SU-DHL-6 (cell line): ENCODE measurements at regions not wholly inside any gene's neighbourhood (a gene's known extent, or its start where the extent isn't known, plus 50 kb on each side); places are given as distances from the start of the nearest gene placed in this dataset.
"Not testable (repeated sequence)": the region's sequence is repeated elsewhere in the genome, so short reads cannot be mapped to it uniquely, and the experiment has no call there.

Experiments used
- H2AFZ ChIP-seq: fragments of 200-600 bp; sonication (generic); 2 replicates; pipeline ENCODE4 v1.6.1; 2014; ENCODE audit warnings: low read depth, mild to moderate bottlenecking, moderate library complexity, mixed read lengths, antibody characterized with exemption, low read length; ENCODE audit not compliant: severe bottlenecking
- H3F3A ChIP-seq: fragments of 200-600 bp; shearing (Covaris generic); 2 replicates; pipeline ENCODE4 v1.6.0; 2016; ENCODE audit warnings: antibody characterized with exemption, mild to moderate bottlenecking; ENCODE audit not compliant: insufficient read depth
- H3K27ac ChIP-seq: fragments of 200-600 bp; sonication (generic); 2 replicates; pipeline ENCODE4 v1.5.1; 2016; ENCODE audit warnings: low read depth, mild to moderate bottlenecking, low read length, moderate library complexity, mixed read lengths
- H3K27me3 ChIP-seq: fragments of 200-600 bp; sonication (generic), shearing (Covaris generic); 2 replicates; pipeline ENCODE4 v1.6.0; 2014; ENCODE audit warnings: mild to moderate bottlenecking, low read length
- H3K36me3 ChIP-seq: fragments of 200-600 bp; sonication (generic); 2 replicates; pipeline ENCODE4 v1.6.1; 2014; ENCODE audit warnings: mild to moderate bottlenecking, low read length, mixed read lengths
- H3K4me2 ChIP-seq: fragments of 300-600, 200-600 bp; shearing (Covaris generic), sonication (generic); 2 replicates; pipeline ENCODE4 v1.6.0; 2014; ENCODE audit warnings: low read length, low read depth, mild to moderate bottlenecking; ENCODE audit not compliant: poor library complexity, severe bottlenecking
- H3K4me3 ChIP-seq: fragments of 200-600 bp; sonication (generic); 2 replicates; pipeline ENCODE4 v1.5.1; 2014; ENCODE audit warnings: antibody characterized with exemption, low read length, mild to moderate bottlenecking, mixed read lengths; ENCODE audit not compliant: insufficient read depth, poor library complexity, severe bottlenecking
- H3K79me2 ChIP-seq: fragments of 200-600 bp; sonication (generic); 2 replicates; pipeline ENCODE4 v1.6.1; 2014; ENCODE audit warnings: mild to moderate bottlenecking, low read length, moderate library complexity; ENCODE audit not compliant: insufficient read depth
- H3K9ac ChIP-seq: fragments of 200-600 bp; sonication (generic); 2 replicates; pipeline ENCODE4 v1.7.0; 2014; ENCODE audit warnings: mild to moderate bottlenecking, low read length
- H3K9me2 ChIP-seq: fragments of 200-600 bp; sonication (generic); replicated peaks from 2 replicates; pipeline ENCODE4 v1.6.1; 2014; ENCODE audit warnings: low read length; ENCODE audit not compliant: insufficient read depth
- H3K9me3 ChIP-seq: fragments of 200-600 bp; sonication (generic); 2 replicates; pipeline ENCODE4 v1.6.1; 2014; ENCODE audit warnings: low read length, mixed read lengths; ENCODE audit not compliant: insufficient read depth
- H4K20me1 ChIP-seq: fragments of 200-600 bp; sonication (generic); 2 replicates; pipeline ENCODE4 v1.6.1; 2014; ENCODE audit warnings: low read depth, mild to moderate bottlenecking, antibody characterized with exemption, low read length, moderate library complexity, mixed read lengths
- CTCF ChIP-seq: fragments of 200-600 bp; sonication (generic); IDR thresholded peaks from one replicate; pipeline ENCODE4 v1.5.1; 2017; ENCODE audit warnings: antibody characterized with exemption, mild to moderate bottlenecking, low read length, moderate library complexity; ENCODE audit not compliant: insufficient read depth, poor library complexity, severe bottlenecking
- EZH2phosphoT487 ChIP-seq: fragments of 200-600 bp; sonication (generic), shearing (Covaris generic); conservative IDR thresholded peaks from 2 replicates; pipeline ENCODE4 v1.6.1; 2018; ENCODE audit warnings: mild to moderate bottlenecking, antibody characterized with exemption, low read length, moderate library complexity, mixed read lengths

GRCh38 chr21:14632359-14632758 is 86.2 kb upstream of the SAMSN1 start:
- no peaks in the 10 kb centered on the region for H4K20me1 ChIP-seq
- H2AFZ ChIP-seq = no peak overlapping the region

GRCh38 chr21:14630556-14631069 is 84.5 kb upstream of the SAMSN1 start:
- Histone ChIP-seq H3K4me2 (no peak overlapping the region), H3K27ac (no peak overlapping the region), H3K9me3 (no peaks in the 10 kb centered on the region), H3K36me3 (no peaks in the 10 kb centered on the region), H3K9me2 (no peaks in the 10 kb centered on the region), H4K20me1 (no peaks in the 10 kb centered on the region), H3K79me2 (no peaks in the 10 kb centered on the region), H2AFZ (no peak overlapping the region), H3K9ac (no peak overlapping the region), H3F3A (no peaks in the 10 kb centered on the region), H3K4me3 (no peak overlapping the region), H3K27me3 (no peaks in the 10 kb centered on the region)
- TF ChIP-seq CTCF (no peak), EZH2phosphoT487 (no peak)

More at GRCh38 chr21:14632359-14632758, 86.2 kb upstream of the SAMSN1 start:
- Histone ChIP-seq H3K79me2 (no peaks in the 10 kb centered on the region), H3K27ac (no peak overlapping the region), H3K27me3 (no peaks in the 10 kb centered on the region), H3F3A (no peaks in the 10 kb centered on the region), H3K4me2 (no peak overlapping the region), H3K9me2 (no peaks in the 10 kb centered on the region), H3K36me3 (no peaks in the 10 kb centered on the region), H3K9me3 (no peaks in the 10 kb centered on the region), H3K9ac (no peak overlapping the region), H3K4me3 (no peak overlapping the region)
- TF ChIP-seq CTCF = no peak
- no peak for TF ChIP-seq EZH2phosphoT487

GRCh38 chr21:14629461-14629860 is 83.3 kb upstream of the SAMSN1 start:
- H3F3A ChIP-seq = no peaks in the 10 kb centered on the region
- H4K20me1 ChIP-seq = no peaks in the 10 kb centered on the region
- no peaks in the 10 kb centered on the region for H3K27me3 ChIP-seq
- H3K79me2 ChIP-seq = no peaks in the 10 kb centered on the region
- H2AFZ ChIP-seq = no peak overlapping the region
- no peak overlapping the region for H3K27ac ChIP-seq
- no peaks in the 10 kb centered on the region for H3K9me3 ChIP-seq
- H3K36me3 ChIP-seq = no peaks in the 10 kb centered on the region
- H3K9ac ChIP-seq = no peak overlapping the region
- no peak overlapping the region for H3K4me3 ChIP-seq
- no peaks in the 10 kb centered on the region for H3K9me2 ChIP-seq
- no peak overlapping the region for H3K4me2 ChIP-seq
- TF ChIP-seq CTCF (no peak), EZH2phosphoT487 (no peak)

GRCh38 chr21:14623079-14623478 is 77.0 kb upstream of the SAMSN1 start:
- not testable (repeated sequence) for H3K27ac ChIP-seq, H4K20me1 ChIP-seq, H3K9me2 ChIP-seq, H3K27me3 ChIP-seq, H3K79me2 ChIP-seq, H3K4me3 ChIP-seq, H2AFZ ChIP-seq, H3K9me3 ChIP-seq, H3K36me3 ChIP-seq, H3F3A ChIP-seq, H3K9ac ChIP-seq, H3K4me2 ChIP-seq
